Left ventricle myocardium inferior (tissue), 1 donor: ENCODE measurements at regions not wholly inside any gene's neighbourhood (a gene's known extent, or its start where the extent isn't known, plus 50 kb on each side); places are given as distances from the start of the nearest gene placed in this dataset.

ENCODE experiments used
- DNase-seq: peaks from one replicate; pipeline ENCODE4 v3.0.0-alpha.2; 2020
- H3K27ac ChIP-seq: fragments of 200-600 bp; replicated peaks from 2 replicates; pipeline ENCODE4 v1.8.0; 2021
- H3K27me3 ChIP-seq: fragments of 200-600 bp; 2 replicates; pipeline ENCODE4 v1.8.0; 2021; ENCODE audit warnings: low read depth
- H3K36me3 ChIP-seq: fragments of 200-600 bp; 2 replicates; pipeline ENCODE4 v1.8.0; 2021
- H3K4me1 ChIP-seq: fragments of 200-600 bp; 2 replicates; pipeline ENCODE4 v1.8.0; 2021
- H3K4me3 ChIP-seq: fragments of 200-600 bp; 2 replicates; pipeline ENCODE4 v1.8.0; 2021; ENCODE audit warnings: mild to moderate bottlenecking, moderate library complexity
- H3K9me3 ChIP-seq: fragments of 200-600 bp; replicated peaks from 2 replicates; pipeline ENCODE4 v1.8.0; 2021
- intact Hi-C: fragments of 100-400 bp; cut with micrococcal nuclease; formaldehyde crosslinking; loops from one replicate; pipeline ENCODE4 v1.11.0; 2022
- TF ChIP-seq, protein P1 (sequence below): fragments of 200-600 bp; IDR thresholded peaks from 2 replicates; pipeline ENCODE4 v1.8.0; 2021; ENCODE audit warnings: antibody characterized with exemption, mild to moderate bottlenecking, borderline replicate concordance
- donor health status: DM: no; HTN: yes; CAD: no; lungs with severe emphysema.

DNA sequence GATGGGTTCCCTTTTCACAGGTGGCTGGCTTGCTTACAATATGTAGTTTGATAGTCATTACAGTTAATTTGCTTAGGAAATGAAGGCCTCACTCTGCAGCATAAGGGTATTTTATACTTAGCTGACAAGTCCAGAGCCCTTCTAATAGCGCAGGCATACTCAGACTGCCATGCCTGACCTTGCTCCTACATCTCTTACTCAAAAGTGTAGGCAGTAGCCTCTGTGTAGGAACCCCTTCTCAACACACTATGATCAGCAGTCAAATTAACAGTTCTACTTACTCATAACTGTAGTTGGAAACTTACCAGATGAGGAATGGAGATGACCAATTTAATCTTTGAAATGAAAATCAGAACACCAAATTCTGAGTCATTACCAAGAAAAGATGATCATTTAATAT lies 373.5 kb downstream of the TBC1D32 start:
- Histone ChIP-seq H3K4me1 (no peaks in the 10 kb centered on the region), H3K27ac (no peak overlapping the region), H3K27me3 (no peaks in the 10 kb centered on the region), H3K36me3 (no peaks in the 10 kb centered on the region), H3K9me3 (no peaks in the 10 kb centered on the region), H3K4me3 (no peak overlapping the region)
- intact Hi-C loops: no loop called here
- TF ChIP-seq, protein P1, sequence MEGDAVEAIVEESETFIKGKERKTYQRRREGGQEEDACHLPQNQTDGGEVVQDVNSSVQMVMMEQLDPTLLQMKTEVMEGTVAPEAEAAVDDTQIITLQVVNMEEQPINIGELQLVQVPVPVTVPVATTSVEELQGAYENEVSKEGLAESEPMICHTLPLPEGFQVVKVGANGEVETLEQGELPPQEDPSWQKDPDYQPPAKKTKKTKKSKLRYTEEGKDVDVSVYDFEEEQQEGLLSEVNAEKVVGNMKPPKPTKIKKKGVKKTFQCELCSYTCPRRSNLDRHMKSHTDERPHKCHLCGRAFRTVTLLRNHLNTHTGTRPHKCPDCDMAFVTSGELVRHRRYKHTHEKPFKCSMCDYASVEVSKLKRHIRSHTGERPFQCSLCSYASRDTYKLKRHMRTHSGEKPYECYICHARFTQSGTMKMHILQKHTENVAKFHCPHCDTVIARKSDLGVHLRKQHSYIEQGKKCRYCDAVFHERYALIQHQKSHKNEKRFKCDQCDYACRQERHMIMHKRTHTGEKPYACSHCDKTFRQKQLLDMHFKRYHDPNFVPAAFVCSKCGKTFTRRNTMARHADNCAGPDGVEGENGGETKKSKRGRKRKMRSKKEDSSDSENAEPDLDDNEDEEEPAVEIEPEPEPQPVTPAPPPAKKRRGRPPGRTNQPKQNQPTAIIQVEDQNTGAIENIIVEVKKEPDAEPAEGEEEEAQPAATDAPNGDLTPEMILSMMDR: no peak
- no peak for DNase-seq

- no peaks in the 10 kb centered on the region for H3K9me3 ChIP-seq
- DNase-seq: no peak
- H3K4me1 ChIP-seq: no peaks in the 10 kb centered on the region
- TF ChIP-seq, protein P1: no peak
- no peaks in the 10 kb centered on the region for H3K36me3 ChIP-seq
- intact Hi-C loops: no loop called here
- H3K27ac ChIP-seq: no peak overlapping the region
- no peaks in the 10 kb centered on the region for H3K27me3 ChIP-seq
- no peak overlapping the region for H3K4me3 ChIP-seq
Observed at GRCh38 chr6:120954111-120954510, 380.2 kb downstream of the TBC1D32 start.

DNA sequence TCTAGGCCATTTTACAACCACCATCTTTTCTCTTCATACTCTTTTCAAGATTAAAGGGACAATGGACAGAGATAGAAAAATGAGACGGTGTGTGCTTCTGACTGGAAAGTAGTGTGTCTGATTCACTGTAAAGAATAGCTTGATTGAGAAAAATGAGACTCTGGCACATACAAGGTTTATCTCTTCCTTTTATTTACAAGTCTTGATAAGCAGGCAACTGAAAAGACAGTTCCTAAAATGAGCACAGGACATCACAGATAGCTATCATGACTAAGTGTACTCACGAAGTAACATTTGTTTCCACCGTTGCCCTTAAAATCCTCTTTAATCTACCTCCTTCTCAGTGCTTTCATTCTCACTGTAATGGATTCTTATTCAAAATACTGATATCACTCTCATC lies 383.0 kb downstream of the TBC1D32 start:
- no peaks in the 10 kb centered on the region for H3K36me3 ChIP-seq
- no peaks in the 10 kb centered on the region for H3K27me3 ChIP-seq
- TF ChIP-seq, protein P1: no peak
- no peak for DNase-seq
- no peak overlapping the region for H3K4me3 ChIP-seq
- intact Hi-C loops: no loop called here
- no peaks in the 10 kb centered on the region for H3K9me3 ChIP-seq
- no peaks in the 10 kb centered on the region for H3K4me1 ChIP-seq
- H3K27ac ChIP-seq: no peak overlapping the region

DNA sequence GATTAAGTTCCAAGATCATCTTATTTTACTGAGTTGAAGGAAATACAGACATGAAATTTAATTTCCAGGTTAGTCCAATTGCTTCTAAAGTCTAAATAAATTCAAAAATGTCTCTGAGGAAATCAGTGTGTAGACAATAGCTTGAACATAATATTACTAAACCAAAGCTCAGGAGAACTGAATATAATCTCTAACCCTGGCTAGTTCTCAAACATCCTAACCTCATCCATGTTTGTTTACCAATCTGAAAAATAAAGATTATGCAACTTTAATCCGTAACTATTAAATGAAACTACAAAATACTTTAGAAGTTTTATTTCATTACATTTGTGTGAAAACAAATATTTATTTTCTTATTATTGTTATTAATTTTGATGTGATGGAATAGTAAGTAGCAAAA lies 387.2 kb downstream of the TBC1D32 start:
- intact Hi-C loops: no loop called here
- no peak for DNase-seq
- TF ChIP-seq, protein P1: no peak
- H3K4me3 ChIP-seq: no peak overlapping the region
- no peaks in the 10 kb centered on the region for H3K9me3 ChIP-seq
- no peaks in the 10 kb centered on the region for H3K36me3 ChIP-seq
- no peaks in the 10 kb centered on the region for H3K4me1 ChIP-seq
- H3K27me3 ChIP-seq: no peaks in the 10 kb centered on the region
- H3K27ac ChIP-seq: no peak overlapping the region

DNA sequence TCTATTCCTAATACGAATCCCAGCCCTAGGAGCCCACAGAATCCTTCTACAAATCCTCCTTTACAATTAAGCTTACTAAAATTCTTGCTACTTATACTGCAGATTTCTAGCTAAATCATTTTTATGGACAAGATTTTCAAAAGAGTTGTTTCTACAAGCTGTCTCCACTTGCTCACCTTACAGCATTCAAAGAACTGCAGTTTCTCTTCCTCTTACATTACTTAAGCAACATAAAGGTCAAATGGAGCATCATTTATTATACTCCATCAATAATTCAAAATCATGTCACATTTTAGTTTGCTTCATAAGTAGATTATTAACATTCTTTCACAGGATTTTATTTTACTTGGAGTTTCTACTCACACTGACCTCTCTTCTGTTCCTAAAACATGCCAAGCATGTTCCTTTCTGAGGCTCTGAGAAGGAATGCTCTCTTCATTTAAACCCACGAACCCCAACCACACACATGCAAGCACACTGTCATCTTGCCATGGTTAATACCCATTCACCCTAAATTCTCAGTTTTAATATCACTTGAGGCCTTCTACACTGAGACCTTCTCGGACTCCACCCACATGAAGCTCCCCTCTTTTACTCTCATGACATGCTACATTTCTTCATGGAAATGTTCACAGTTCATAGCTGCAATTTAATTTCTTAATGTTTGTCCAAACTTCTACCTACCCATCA lies 388.2 kb downstream of the TBC1D32 start:
- TF ChIP-seq, protein P1: no peak
- no peaks in the 10 kb centered on the region for H3K9me3 ChIP-seq
- H3K36me3 ChIP-seq: no peaks in the 10 kb centered on the region
- intact Hi-C loops: no loop called here
- no peaks in the 10 kb centered on the region for H3K4me1 ChIP-seq
- no peak overlapping the region for H3K4me3 ChIP-seq
- no peaks in the 10 kb centered on the region for H3K27me3 ChIP-seq
- DNase-seq: no peak
- no peak overlapping the region for H3K27ac ChIP-seq
